ENCODE measurements at regions not wholly inside any gene's neighbourhood (a gene's known extent, or its start where the extent isn't known, plus 50 kb on each side); places are given as distances from the start of the nearest gene placed in this dataset.

DNA sequence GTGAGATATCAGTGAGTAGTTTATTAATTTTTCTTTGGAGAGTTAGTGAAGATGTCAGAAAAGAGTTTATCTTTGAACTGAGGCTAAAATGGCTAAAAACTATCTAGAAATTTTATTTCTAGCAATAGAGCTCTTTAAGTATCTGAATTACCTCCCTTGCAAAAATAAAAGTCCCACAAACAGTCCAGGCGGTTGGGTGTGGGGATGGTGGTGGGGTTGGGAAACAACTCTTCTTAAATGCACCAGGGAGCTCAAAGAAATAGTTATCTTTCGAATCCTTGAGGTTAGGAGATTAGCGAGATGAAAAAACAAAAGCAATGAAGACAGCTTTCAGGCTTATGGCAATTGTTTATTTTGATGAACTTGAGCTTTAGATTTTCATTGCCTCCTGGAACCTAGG, 1299.1 kb upstream of the ADGRB3 start:
- TF ChIP-seq, protein P1, sequence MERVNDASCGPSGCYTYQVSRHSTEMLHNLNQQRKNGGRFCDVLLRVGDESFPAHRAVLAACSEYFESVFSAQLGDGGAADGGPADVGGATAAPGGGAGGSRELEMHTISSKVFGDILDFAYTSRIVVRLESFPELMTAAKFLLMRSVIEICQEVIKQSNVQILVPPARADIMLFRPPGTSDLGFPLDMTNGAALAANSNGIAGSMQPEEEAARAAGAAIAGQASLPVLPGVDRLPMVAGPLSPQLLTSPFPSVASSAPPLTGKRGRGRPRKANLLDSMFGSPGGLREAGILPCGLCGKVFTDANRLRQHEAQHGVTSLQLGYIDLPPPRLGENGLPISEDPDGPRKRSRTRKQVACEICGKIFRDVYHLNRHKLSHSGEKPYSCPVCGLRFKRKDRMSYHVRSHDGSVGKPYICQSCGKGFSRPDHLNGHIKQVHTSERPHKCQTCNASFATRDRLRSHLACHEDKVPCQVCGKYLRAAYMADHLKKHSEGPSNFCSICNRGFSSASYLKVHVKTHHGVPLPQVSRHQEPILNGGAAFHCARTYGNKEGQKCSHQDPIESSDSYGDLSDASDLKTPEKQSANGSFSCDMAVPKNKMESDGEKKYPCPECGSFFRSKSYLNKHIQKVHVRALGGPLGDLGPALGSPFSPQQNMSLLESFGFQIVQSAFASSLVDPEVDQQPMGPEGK (tag by site-specific recombination; IDR thresholded peaks at IDR 0.05) = no peak
- TF ChIP-seq, protein P2, sequence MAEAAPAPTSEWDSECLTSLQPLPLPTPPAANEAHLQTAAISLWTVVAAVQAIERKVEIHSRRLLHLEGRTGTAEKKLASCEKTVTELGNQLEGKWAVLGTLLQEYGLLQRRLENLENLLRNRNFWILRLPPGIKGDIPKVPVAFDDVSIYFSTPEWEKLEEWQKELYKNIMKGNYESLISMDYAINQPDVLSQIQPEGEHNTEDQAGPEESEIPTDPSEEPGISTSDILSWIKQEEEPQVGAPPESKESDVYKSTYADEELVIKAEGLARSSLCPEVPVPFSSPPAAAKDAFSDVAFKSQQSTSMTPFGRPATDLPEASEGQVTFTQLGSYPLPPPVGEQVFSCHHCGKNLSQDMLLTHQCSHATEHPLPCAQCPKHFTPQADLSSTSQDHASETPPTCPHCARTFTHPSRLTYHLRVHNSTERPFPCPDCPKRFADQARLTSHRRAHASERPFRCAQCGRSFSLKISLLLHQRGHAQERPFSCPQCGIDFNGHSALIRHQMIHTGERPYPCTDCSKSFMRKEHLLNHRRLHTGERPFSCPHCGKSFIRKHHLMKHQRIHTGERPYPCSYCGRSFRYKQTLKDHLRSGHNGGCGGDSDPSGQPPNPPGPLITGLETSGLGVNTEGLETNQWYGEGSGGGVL (tag by site-specific recombination; IDR thresholded peaks at IDR 0.05) = no peak
- TF ChIP-seq CTCF (tag by site-specific recombination; IDR thresholded peaks at IDR 0.05) (no peak), ZNF558 (tag by site-specific recombination; IDR thresholded peaks at IDR 0.05) (no peak), PRDM1 (tag by site-specific recombination; IDR thresholded peaks at IDR 0.05) (no peak), ZBTB48 (tag by site-specific recombination; IDR thresholded peaks at IDR 0.05) (no peak), ATF2 (tag by site-specific recombination; IDR thresholded peaks at IDR 0.05; ENCODE audit: low read depth) (no peak), ZFP3 (tag by site-specific recombination; IDR thresholded peaks at IDR 0.05; ENCODE audit: low read depth) (no peak), KLF16 (tag by site-specific recombination; IDR thresholded peaks at IDR 0.05) (no peak), HOXA7 (CRISPR knock-in tag; IDR thresholded peaks at IDR 0.05; ENCODE audit: borderline replicate concordance) (no peak)
- TF ChIP-seq, protein P3, sequence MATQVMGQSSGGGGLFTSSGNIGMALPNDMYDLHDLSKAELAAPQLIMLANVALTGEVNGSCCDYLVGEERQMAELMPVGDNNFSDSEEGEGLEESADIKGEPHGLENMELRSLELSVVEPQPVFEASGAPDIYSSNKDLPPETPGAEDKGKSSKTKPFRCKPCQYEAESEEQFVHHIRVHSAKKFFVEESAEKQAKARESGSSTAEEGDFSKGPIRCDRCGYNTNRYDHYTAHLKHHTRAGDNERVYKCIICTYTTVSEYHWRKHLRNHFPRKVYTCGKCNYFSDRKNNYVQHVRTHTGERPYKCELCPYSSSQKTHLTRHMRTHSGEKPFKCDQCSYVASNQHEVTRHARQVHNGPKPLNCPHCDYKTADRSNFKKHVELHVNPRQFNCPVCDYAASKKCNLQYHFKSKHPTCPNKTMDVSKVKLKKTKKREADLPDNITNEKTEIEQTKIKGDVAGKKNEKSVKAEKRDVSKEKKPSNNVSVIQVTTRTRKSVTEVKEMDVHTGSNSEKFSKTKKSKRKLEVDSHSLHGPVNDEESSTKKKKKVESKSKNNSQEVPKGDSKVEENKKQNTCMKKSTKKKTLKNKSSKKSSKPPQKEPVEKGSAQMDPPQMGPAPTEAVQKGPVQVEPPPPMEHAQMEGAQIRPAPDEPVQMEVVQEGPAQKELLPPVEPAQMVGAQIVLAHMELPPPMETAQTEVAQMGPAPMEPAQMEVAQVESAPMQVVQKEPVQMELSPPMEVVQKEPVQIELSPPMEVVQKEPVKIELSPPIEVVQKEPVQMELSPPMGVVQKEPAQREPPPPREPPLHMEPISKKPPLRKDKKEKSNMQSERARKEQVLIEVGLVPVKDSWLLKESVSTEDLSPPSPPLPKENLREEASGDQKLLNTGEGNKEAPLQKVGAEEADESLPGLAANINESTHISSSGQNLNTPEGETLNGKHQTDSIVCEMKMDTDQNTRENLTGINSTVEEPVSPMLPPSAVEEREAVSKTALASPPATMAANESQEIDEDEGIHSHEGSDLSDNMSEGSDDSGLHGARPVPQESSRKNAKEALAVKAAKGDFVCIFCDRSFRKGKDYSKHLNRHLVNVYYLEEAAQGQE (tag by site-specific recombination; IDR thresholded peaks at IDR 0.05) = no peak

Measured in HEK293 (cell line).